Vagina (tissue), 2 donors: ENCODE measurements at regions not wholly inside any gene's neighbourhood (a gene's known extent, or its start where the extent isn't known, plus 50 kb on each side); places are given as distances from the start of the nearest gene placed in this dataset.

Source experiments
- DNase-seq, 2 donors: peaks; one replicate each; pipeline ENCODE4 v3.0.0-alpha.2; 2017; ENCODE audit errors: extremely low spot score in 2 of 2
- H3K27ac ChIP-seq: fragments of 200-600 bp; sonication (generic); one replicate; pipeline ENCODE4 v1.5.1; 2019
- H3K27me3 ChIP-seq: fragments of 200-600 bp; sonication (generic); one replicate; pipeline ENCODE4 v1.5.1; 2019
- H3K36me3 ChIP-seq, 2 donors: fragments of 200-600 bp; sonication (generic); one replicate each; pipeline ENCODE4 v1.5.1; 2017 to 2019
- H3K4me1 ChIP-seq: fragments of 200-600 bp; sonication (generic); one replicate; pipeline ENCODE4 v1.5.1; 2019
- H3K4me3 ChIP-seq, 2 donors: fragments of 200-600 bp; sonication (generic); 1 replicate in 1 of 2; 2 replicates in 1 of 2; pipeline ENCODE4 v1.5.1; 2016 to 2019
- H3K9me3 ChIP-seq: fragments of 200-600 bp; sonication (generic); one replicate; pipeline ENCODE4 v1.5.1; 2019
- POLR2A ChIP-seq, 2 donors: fragments of 450-650 bp; IDR thresholded peaks; one replicate each; pipeline ENCODE4 v1.6.1; 2017; ENCODE audit warnings: antibody characterized with exemption in 2 of 2, mild to moderate bottlenecking in 2 of 2, moderate library complexity in 2 of 2
- POLR2AphosphoS5 ChIP-seq, 2 donors: sonication (generic); formaldehyde crosslinking; IDR thresholded peaks; one replicate each; pipeline ENCODE4 v1.9.0; 2017; ENCODE audit warnings: antibody characterized with exemption in 2 of 2, mild to moderate bottlenecking in 2 of 2, low read depth in 1 of 2; ENCODE audit not compliant: insufficient read depth in 1 of 2
- intact Hi-C: fragments of 100-400 bp; cut with DNase I; formaldehyde crosslinking; loops from one replicate; pipeline ENCODE4 v1.15.1; 2023
- TF ChIP-seq, protein P1 (sequence below), 3 experiments: fragments of 450-650 bp in 2 of 3; fragments of 200-600 bp in 1 of 3; sonication (generic) in 1 of 3; IDR thresholded peaks; one replicate each; pipeline ENCODE4 v1.5.1; 2017 to 2019; ENCODE audit warnings: antibody characterized with exemption in 3 of 3, mild to moderate bottlenecking in 2 of 3, moderate library complexity in 2 of 3

DNA sequence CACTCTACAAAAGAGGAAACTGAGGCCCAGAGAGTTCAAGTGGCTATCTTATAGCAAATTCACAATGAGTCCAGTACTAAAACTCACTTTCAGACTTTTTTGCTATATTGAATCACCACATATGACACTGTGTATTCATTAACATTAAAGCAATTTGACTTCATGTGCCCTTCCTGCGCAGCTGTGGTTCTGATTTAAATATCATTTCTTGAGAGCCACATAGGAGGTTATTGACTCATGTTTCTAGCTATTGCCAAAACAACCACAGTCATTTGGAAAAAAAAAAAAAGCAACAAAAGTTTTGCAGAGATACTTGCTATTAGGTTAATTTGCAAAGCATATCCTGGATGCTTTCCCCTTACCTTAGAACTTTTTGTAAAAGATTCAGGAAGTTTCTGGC is 341.2 kb downstream of the PIK3C3 start:
- no peak overlapping the region for H3K27ac ChIP-seq
- H3K36me3 ChIP-seq: no peaks in the 10 kb centered on the region
- H3K9me3 ChIP-seq: no peaks in the 10 kb centered on the region
- intact Hi-C loops: loop anchor here (10.0 kb wide), 1 partner anchor 979 kb away; the partner anchor contains the start of gene SYT4
- DNase-seq: no peak
- H3K4me1 ChIP-seq: no peaks in the 10 kb centered on the region
- H3K4me3 ChIP-seq: no peak overlapping the region
- no peaks in the 10 kb centered on the region for H3K27me3 ChIP-seq
- TF ChIP-seq, protein P1, sequence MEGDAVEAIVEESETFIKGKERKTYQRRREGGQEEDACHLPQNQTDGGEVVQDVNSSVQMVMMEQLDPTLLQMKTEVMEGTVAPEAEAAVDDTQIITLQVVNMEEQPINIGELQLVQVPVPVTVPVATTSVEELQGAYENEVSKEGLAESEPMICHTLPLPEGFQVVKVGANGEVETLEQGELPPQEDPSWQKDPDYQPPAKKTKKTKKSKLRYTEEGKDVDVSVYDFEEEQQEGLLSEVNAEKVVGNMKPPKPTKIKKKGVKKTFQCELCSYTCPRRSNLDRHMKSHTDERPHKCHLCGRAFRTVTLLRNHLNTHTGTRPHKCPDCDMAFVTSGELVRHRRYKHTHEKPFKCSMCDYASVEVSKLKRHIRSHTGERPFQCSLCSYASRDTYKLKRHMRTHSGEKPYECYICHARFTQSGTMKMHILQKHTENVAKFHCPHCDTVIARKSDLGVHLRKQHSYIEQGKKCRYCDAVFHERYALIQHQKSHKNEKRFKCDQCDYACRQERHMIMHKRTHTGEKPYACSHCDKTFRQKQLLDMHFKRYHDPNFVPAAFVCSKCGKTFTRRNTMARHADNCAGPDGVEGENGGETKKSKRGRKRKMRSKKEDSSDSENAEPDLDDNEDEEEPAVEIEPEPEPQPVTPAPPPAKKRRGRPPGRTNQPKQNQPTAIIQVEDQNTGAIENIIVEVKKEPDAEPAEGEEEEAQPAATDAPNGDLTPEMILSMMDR (IDR thresholded peaks at IDR 0.05): no peak
- TF ChIP-seq POLR2A (IDR thresholded peaks at IDR 0.05): no peak
- TF ChIP-seq POLR2AphosphoS5 (IDR thresholded peaks at IDR 0.05; ENCODE audit: insufficient read depth in 1 of 2, low read depth in 1 of 2): no peak

DNA sequence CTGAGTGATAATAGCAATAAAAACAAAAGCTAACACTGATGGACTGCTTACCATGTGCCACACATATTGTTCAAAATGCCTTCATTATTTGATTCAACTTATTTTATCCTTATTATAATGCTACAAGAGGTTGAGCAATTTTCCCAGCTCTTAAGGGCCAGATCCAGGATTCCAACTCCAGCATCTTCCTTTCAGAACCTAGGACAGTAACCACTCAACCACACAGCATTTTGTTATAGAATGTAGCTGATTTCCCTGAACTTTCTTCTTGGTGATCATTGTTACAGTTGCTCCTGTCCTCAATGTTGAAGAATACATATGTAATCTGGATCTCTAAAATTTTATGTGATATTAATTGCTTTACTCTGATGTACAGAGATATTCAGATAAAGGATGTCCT is 341.7 kb downstream of the PIK3C3 start:
- DNase-seq: no peak
- Histone ChIP-seq H3K9me3 (no peaks in the 10 kb centered on the region), H3K27ac (no peak overlapping the region), H3K36me3 (no peaks in the 10 kb centered on the region), H3K4me1 (no peaks in the 10 kb centered on the region), H3K27me3 (no peaks in the 10 kb centered on the region), H3K4me3 (no peak overlapping the region)
- TF ChIP-seq POLR2AphosphoS5 (IDR thresholded peaks at IDR 0.05; ENCODE audit: insufficient read depth in 1 of 2, low read depth in 1 of 2) (no peak), POLR2A (IDR thresholded peaks at IDR 0.05) (no peak)
- TF ChIP-seq, protein P1 (IDR thresholded peaks at IDR 0.05): no peak
- intact Hi-C loops: loop anchor here (10.0 kb wide), 1 partner anchor 978 kb away; the partner anchor contains the start of gene SYT4

GRCh38 chr18:42298759-42299675 is 344.0 kb downstream of the PIK3C3 start:
- no peak for DNase-seq
- H3K4me3 ChIP-seq: peak overlapping the region; percentile 8 to 30
- H3K9me3 ChIP-seq: no peaks in the 10 kb centered on the region
- no peaks in the 10 kb centered on the region for H3K36me3 ChIP-seq
- H3K4me1 ChIP-seq: no peaks in the 10 kb centered on the region
- peak overlapping the region; percentile 64 for H3K27ac ChIP-seq
- intact Hi-C loops: loop anchor here (10.0 kb wide), 1 partner anchor 976 kb away; the partner anchor contains the start of gene SYT4
- H3K27me3 ChIP-seq: no peaks in the 10 kb centered on the region
- TF ChIP-seq, protein P1 (IDR thresholded peaks at IDR 0.05): peak; percentile 57 to 85 (median 67)
- no peak for TF ChIP-seq POLR2AphosphoS5 (IDR thresholded peaks at IDR 0.05; ENCODE audit: insufficient read depth in 1 of 2, low read depth in 1 of 2)
- no peak for TF ChIP-seq POLR2A (IDR thresholded peaks at IDR 0.05)

- H3K4me3 ChIP-seq: no peak overlapping the region
- H3K4me1 ChIP-seq: no peaks in the 10 kb centered on the region
- TF ChIP-seq, protein P1 (IDR thresholded peaks at IDR 0.05): no peak
- no peak overlapping the region for H3K27ac ChIP-seq
- DNase-seq: no peak
- no peaks in the 10 kb centered on the region for H3K27me3 ChIP-seq
- intact Hi-C loops: no loop called here
- H3K9me3 ChIP-seq: no peaks in the 10 kb centered on the region
- H3K36me3 ChIP-seq: no peaks in the 10 kb centered on the region
Measured at GRCh38 chr18:42305869-42306593, 351.0 kb downstream of the PIK3C3 start.
